ENCODE measurements at regions not wholly inside any gene's neighbourhood (a gene's known extent, or its start where the extent isn't known, plus 50 kb on each side); places are given as distances from the start of the nearest gene placed in this dataset.

GRCh38 chr3:102089904-102090720, 240.8 kb downstream of the NFKBIZ start:
- no peak overlapping the region for H3K4me2 ChIP-seq (ENCODE audit: control insufficient read depth, insufficient read depth)
- H3K9me3 ChIP-seq (replicated peaks; ENCODE audit: control insufficient read depth, insufficient read depth, low read length): no peaks in the 10 kb centered on the region
- no peak for TF ChIP-seq POLR2AphosphoS5 (IDR thresholded peaks at IDR 0.05; ENCODE audit: low read length)
- no peak for TF ChIP-seq ZNF274 (IDR thresholded peaks at IDR 0.05; ENCODE audit: insufficient read depth, insufficient read length)
- TF ChIP-seq IRF4 (IDR thresholded peaks at IDR 0.05; ENCODE audit: low read depth, low read length): no peak
- TF ChIP-seq NR2F1 (conservative IDR thresholded peaks at IDR 0.05): no peak
- no peak for TF ChIP-seq SIX5 (IDR thresholded peaks at IDR 0.05; ENCODE audit: low read depth, low read length, severe bottlenecking)
- TF ChIP-seq BACH1 (IDR thresholded peaks at IDR 0.05; ENCODE audit: borderline replicate concordance): no peak
- no peak for TF ChIP-seq WRNIP1 (IDR thresholded peaks at IDR 0.05; ENCODE audit: borderline replicate concordance, low read depth, low read length)
- no peak for TF ChIP-seq MXI1 (IDR thresholded peaks at IDR 0.05; ENCODE audit: low read depth, low read length)
- no peak for TF ChIP-seq RFX5 (IDR thresholded peaks at IDR 0.05; ENCODE audit: low read depth, low read length)
- no peak for TF ChIP-seq ZSCAN29 (IDR thresholded peaks at IDR 0.05)
- no peak for TF ChIP-seq TCF7 (IDR thresholded peaks at IDR 0.05; ENCODE audit: borderline replicate concordance)
- no peak for TF ChIP-seq SREBF2 (IDR thresholded peaks at IDR 0.05; ENCODE audit: low read length)
- no peak for TF ChIP-seq MEF2B (IDR thresholded peaks at IDR 0.05; ENCODE audit: partially characterized antibody, poor library complexity, severe bottlenecking)
- TF ChIP-seq STAT1 (conservative IDR thresholded peaks at IDR 0.05): no peak
- ChIA-PET SMC1A (ENCODE audit: uncharacterized antibody, unreplicated experiment) (interaction anchor here (1.2 to 2.1 kb wide), 4 partner anchors 13 to 72 kb away, joined by 3 to 6 read pairs (median 4); no protein-coding TSS in a partner anchor), POLR2A (no interaction called here), RAD21 (ENCODE audit: unreplicated experiment) (interaction anchor here (1.0 kb wide), 1 partner anchor 51 kb away, joined by 3 read pairs; no protein-coding TSS in a partner anchor), CTCF (interaction anchor here (1.4 kb wide), 1 partner anchor 276 kb away, joined by 6 read pairs; no protein-coding TSS in a partner anchor)
- no peaks in the 10 kb centered on the region for H3K36me3 ChIP-seq (ENCODE audit: control insufficient read depth in 2 of 2, insufficient read depth in 2 of 2, low read length in 1 of 2)
- no peak overlapping the region for H3K4me3 ChIP-seq
- intact Hi-C loops (cut with micrococcal nuclease; ENCODE audit: unreplicated experiment) (no loop called here), in situ Hi-C loops (cut with MboI) (no loop called here)
- H3K4me1 ChIP-seq (ENCODE audit: control insufficient read depth, insufficient read depth, low read length): no peaks in the 10 kb centered on the region
- FAIRE-seq (no peak), ATAC-seq (no peak), DNase-seq (ENCODE audit: low read depth, low spot score) (no peak)
- no peak overlapping the region for H3K9ac ChIP-seq (ENCODE audit: control insufficient read depth, insufficient read depth, low read length)
- H2AFZ ChIP-seq (ENCODE audit: control insufficient read depth, low read depth, low read length): no peak overlapping the region
- no TSS peak for BruUV-seq (replicated peaks)
- no peak overlapping the region for H3K27ac ChIP-seq (ENCODE audit: control insufficient read depth, insufficient read depth)
- WGBS (ENCODE audit: insufficient coverage, insufficient replicate concordance, low lambda C conversion rate, missing lambda C conversion rate): 43% methylated on average over 10 of the region's 10 CpGs
- no peaks in the 10 kb centered on the region for H4K20me1 ChIP-seq (ENCODE audit: control insufficient read depth, insufficient read depth)
- H3K79me2 ChIP-seq (ENCODE audit: control insufficient read depth, insufficient read depth, low read length): no peaks in the 10 kb centered on the region
- H3K27me3 ChIP-seq (replicated peaks in 1 of 2; ENCODE audit: control insufficient read depth in 2 of 2, insufficient read depth in 2 of 2, low read length in 1 of 2): no peaks in the 10 kb centered on the region
